Common myeloid progenitor, CD34-positive (primary cell): ENCODE measurements at regions not wholly inside any gene's neighbourhood (a gene's known extent, or its start where the extent isn't known, plus 50 kb on each side); places are given as distances from the start of the nearest gene placed in this dataset.
"Not testable (repeated sequence)": the region's sequence is repeated elsewhere in the genome, so short reads cannot be mapped to it uniquely, and the experiment has no call there.

Experiments
- CTCF ChIA-PET: fragments of 350-600 bp; sonication (Branson Sonifier 250); formaldehyde crosslinking; loops from one replicate; lab custom pipeline; 2021; ENCODE audit warnings: antibody characterized with exemption; lab: Charles Lee
- POLR2A ChIA-PET: fragments of 350-600 bp; sonication (Branson Sonifier 250); formaldehyde crosslinking; loops from one replicate; lab custom pipeline; 2021; ENCODE audit warnings: antibody characterized with exemption; lab: Charles Lee
- DNase-seq, 3 donors: peaks; one replicate each; pipeline versions ENCODE4 v3.0.0 to v3.0.0-alpha.2; 2013
- H3K27ac ChIP-seq, 2 experiments: 1 replicate in 1 of 2; 2 replicates in 1 of 2; pipeline ENCODE4 v1.7.0; 2013; ENCODE audit warnings: inconsistent platforms in 2 of 2, low read length in 2 of 2, mild to moderate bottlenecking in 2 of 2, low read depth in 1 of 2, moderate library complexity in 1 of 2; ENCODE audit not compliant: severe bottlenecking in 2 of 2, insufficient read depth in 1 of 2, poor library complexity in 1 of 2
- H3K27me3 ChIP-seq, 5 experiments: replicated peaks in 2 of 5; 1 replicate in 3 of 5; 2 replicates in 2 of 5; pipeline versions ENCODE4 v1.6.1 to v1.7.0; 2013; ENCODE audit warnings: low read length in 4 of 5, mild to moderate bottlenecking in 2 of 5, moderate library complexity in 2 of 5, inconsistent platforms in 1 of 5; ENCODE audit not compliant: insufficient read depth in 5 of 5, control insufficient read depth in 4 of 5
- H3K36me3 ChIP-seq, 4 experiments: 1 replicate in 2 of 4; 2 replicates in 2 of 4; pipeline versions ENCODE4 v1.6.1 to v1.7.0; 2013; ENCODE audit warnings: low read length in 3 of 4, control low read depth in 1 of 4, mild to moderate bottlenecking in 1 of 4; ENCODE audit not compliant: control insufficient read depth in 4 of 4, insufficient read depth in 4 of 4
- H3K4me1 ChIP-seq, 4 experiments: 1 replicate in 3 of 4; 2 replicates in 1 of 4; pipeline versions ENCODE4 v1.6.1 to v1.7.1; 2013; ENCODE audit warnings: low read length in 3 of 4, mild to moderate bottlenecking in 3 of 4, control low read depth in 1 of 4, inconsistent platforms in 1 of 4, moderate library complexity in 1 of 4; ENCODE audit not compliant: control insufficient read depth in 4 of 4, insufficient read depth in 4 of 4; ENCODE audit errors: control extremely low read depth in 1 of 4
- H3K4me3 ChIP-seq, 7 experiments: 1 replicate in 4 of 7; 2 replicates in 3 of 7; pipeline versions ENCODE4 v1.5.1 to v1.7.0; 2013; ENCODE audit warnings: mild to moderate bottlenecking in 7 of 7, low read length in 6 of 7, moderate library complexity in 6 of 7, inconsistent platforms in 2 of 7, low read depth in 2 of 7, control low read depth in 1 of 7; ENCODE audit not compliant: insufficient read depth in 4 of 7, control insufficient read depth in 1 of 7; ENCODE audit errors: extremely low read depth in 1 of 7
- H3K9me3 ChIP-seq, 5 experiments: 1 replicate in 4 of 5; 2 replicates in 1 of 5; pipeline versions ENCODE4 v1.6.1 to v1.7.1; 2013; ENCODE audit warnings: low read length in 4 of 5, mild to moderate bottlenecking in 2 of 5, inconsistent platforms in 1 of 5, low read depth in 1 of 5, moderate library complexity in 1 of 5; ENCODE audit not compliant: control insufficient read depth in 4 of 5, insufficient read depth in 2 of 5; ENCODE audit errors: control extremely low read depth in 1 of 5
- WGBS: methylation state at CpG from one replicate; pipeline ENCODE4 v1.1.5; 2013; ENCODE audit not compliant: insufficient coverage; 5-methylcytosine and 5-hydroxymethylcytosine counted together

DNA sequence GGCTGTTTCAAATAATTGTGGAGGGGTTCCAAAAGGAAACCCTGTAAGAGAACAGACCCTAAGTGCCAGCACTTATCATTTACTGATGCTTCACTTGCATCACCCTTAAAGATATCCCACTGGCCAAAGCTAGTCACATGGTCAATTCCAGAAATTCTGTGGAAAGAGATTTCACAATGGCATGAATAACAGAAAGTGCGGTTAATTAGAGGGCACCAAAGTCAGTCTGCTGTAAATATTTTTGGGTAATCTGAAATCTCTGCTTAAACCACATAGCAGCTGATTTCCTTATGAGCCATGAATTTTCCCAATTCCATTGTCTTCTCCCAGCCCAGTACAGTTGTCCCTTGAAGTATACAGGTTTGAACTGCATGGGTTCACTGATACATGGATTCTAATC lies 346.1 kb downstream of the SI start:
- ChIA-PET POLR2A (no interaction called here), CTCF (no interaction called here)
- Histone ChIP-seq H3K4me1 (no peaks in the 10 kb centered on the region), H3K9me3 (no peaks in the 10 kb centered on the region), H3K4me3 (no peak overlapping the region), H3K36me3 (no peaks in the 10 kb centered on the region), H3K27me3 (no peaks in the 10 kb centered on the region), H3K27ac (no peak overlapping the region)
- DNase-seq = no peak
- WGBS = 100% methylated on average over 1 of the region's 1 CpG

DNA sequence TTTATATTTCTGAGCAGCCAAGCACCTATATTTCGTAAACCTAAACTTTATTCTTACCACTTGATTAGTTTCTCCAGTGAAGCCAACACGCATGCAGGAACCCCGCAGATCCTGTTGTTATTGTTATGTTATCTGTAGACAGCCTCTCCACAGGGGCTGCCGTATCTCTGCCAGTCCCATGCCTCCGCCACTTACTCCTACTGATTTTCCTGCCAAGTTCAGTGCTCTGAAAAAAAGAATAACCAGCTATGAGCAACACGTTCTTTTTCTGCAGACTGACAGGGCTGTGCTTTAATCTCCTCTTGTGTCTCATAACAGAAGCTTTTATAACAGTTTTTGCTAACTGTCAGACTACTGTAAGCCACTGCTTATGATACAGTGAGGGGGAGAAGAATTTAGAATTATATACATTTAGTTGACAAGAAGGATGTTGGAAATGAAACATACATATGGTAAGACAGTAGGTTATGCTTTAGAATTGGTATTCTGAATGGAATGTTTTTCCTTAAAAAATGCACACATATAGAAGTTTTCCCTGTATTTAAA lies 347.4 kb downstream of the SI start:
- H3K27me3 ChIP-seq = no peaks in the 10 kb centered on the region
- H3K9me3 ChIP-seq = no peaks in the 10 kb centered on the region
- H3K4me1 ChIP-seq = no peaks in the 10 kb centered on the region
- H3K4me3 ChIP-seq = no peak overlapping the region
- H3K27ac ChIP-seq = no peak overlapping the region
- WGBS = 87% methylated on average over 3 of the region's 6 CpGs
- CTCF ChIA-PET = no interaction called here
- no peaks in the 10 kb centered on the region for H3K36me3 ChIP-seq
- POLR2A ChIA-PET = no interaction called here
- no peak for DNase-seq

DNA sequence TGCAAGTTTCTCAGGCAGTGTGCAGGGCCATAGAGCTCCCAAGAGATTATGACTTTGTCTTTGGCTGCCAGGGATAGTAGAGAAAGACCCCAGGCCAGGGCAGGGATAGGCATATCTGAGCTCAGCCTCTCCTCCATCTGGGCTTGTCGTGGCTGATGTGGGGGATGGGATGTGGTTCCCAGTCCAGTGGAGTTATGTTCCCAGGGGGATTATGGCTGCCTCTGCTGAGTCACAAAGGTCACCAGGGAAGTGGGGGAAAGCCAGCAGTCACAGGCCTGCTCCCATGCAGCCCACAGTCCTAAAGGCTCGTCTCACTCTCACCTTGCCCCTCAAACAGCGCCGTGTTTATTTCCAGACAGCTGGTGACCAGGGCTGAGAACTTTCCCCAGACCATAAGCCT lies 354.9 kb downstream of the SI start:
- H3K27ac ChIP-seq = no peak overlapping the region
- POLR2A ChIA-PET = no interaction called here
- WGBS = 93% methylated on average over 3 of the region's 4 CpGs
- no peaks in the 10 kb centered on the region for H3K27me3 ChIP-seq
- CTCF ChIA-PET = no interaction called here
- no peak overlapping the region for H3K4me3 ChIP-seq
- H3K9me3 ChIP-seq = no peaks in the 10 kb centered on the region
- no peaks in the 10 kb centered on the region for H3K36me3 ChIP-seq
- DNase-seq = no peak
- no peaks in the 10 kb centered on the region for H3K4me1 ChIP-seq

DNA sequence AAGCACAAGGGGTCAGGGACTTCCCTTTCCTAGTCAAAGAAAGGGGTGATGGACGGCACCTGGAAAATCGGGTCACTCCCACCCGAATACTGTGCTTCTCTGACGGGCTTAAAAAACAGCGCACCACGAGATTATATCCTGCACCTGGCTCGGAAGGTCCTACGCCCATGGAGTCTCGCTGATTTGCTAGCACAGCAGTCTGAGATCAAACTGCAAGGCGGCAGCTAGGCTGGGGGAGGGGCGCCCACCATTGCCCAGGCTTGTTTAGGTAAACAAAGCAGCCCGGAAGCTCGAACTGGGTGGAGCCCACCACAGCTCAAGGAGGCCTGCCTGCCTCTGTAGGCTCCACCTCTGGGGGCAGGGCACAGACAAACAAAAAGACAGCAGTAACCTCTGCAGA lies 375.5 kb downstream of the SI start:
- 88% methylated on average over 9 of the region's 13 CpGs for WGBS
- H3K27me3 ChIP-seq, H3K4me3 ChIP-seq, POLR2A ChIA-PET, H3K9me3 ChIP-seq, H3K4me1 ChIP-seq, DNase-seq, H3K36me3 ChIP-seq, H3K27ac ChIP-seq, CTCF ChIA-PET: not testable (repeated sequence)

DNA sequence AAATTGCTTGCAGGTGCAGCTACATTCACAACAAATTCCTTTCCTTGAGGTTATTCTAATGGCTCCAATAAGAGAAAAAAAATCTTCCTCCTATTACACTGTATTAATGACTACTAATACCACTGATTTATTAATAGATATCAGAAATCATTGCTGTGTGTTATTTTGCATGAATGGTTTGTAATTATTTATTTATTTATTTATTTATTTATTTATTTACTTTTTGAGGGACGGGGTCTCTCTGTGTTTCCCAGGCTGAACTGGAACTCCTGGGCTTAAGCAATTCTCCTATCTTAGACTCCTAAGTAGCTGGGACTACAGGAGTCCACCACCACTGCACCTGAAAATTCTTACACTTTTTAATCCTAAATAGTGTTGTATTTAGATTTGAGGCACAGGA lies 390.4 kb downstream of the SI start:
- Histone ChIP-seq H3K9me3 (no peaks in the 10 kb centered on the region), H3K27ac (no peak overlapping the region), H3K4me3 (no peak overlapping the region), H3K36me3 (no peaks in the 10 kb centered on the region), H3K4me1 (no peaks in the 10 kb centered on the region), H3K27me3 (no peaks in the 10 kb centered on the region)
- CTCF ChIA-PET = no interaction called here
- POLR2A ChIA-PET = no interaction called here
- no CpG with 5 or more reads among the region's 1 CpG for WGBS
- no peak for DNase-seq

DNA sequence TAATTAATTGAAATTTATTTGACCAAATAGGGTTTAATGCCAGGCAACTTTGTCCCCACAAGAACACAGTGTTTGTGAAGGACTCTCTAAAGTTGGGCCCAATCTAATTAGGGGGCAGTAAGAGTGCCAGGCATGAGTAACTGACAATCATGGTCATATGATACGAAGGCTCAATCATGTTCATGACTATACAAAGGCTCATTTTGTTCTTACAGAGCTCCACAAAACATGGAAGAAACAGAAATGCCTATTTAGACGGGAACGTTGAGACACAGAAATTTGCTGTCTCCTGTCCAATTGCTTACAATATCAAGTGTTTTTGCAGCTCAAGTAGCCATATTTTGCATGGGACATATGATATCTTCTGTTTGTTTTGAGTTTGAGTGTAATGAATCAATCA lies 391.1 kb downstream of the SI start:
- H3K27ac ChIP-seq = no peak overlapping the region
- POLR2A ChIA-PET = no interaction called here
- H3K4me1 ChIP-seq = no peaks in the 10 kb centered on the region
- CTCF ChIA-PET = no interaction called here
- no peaks in the 10 kb centered on the region for H3K27me3 ChIP-seq
- 92% methylated on average over 3 of the region's 3 CpGs for WGBS
- DNase-seq = no peak
- no peaks in the 10 kb centered on the region for H3K9me3 ChIP-seq
- H3K4me3 ChIP-seq = no peak overlapping the region
- no peaks in the 10 kb centered on the region for H3K36me3 ChIP-seq

DNA sequence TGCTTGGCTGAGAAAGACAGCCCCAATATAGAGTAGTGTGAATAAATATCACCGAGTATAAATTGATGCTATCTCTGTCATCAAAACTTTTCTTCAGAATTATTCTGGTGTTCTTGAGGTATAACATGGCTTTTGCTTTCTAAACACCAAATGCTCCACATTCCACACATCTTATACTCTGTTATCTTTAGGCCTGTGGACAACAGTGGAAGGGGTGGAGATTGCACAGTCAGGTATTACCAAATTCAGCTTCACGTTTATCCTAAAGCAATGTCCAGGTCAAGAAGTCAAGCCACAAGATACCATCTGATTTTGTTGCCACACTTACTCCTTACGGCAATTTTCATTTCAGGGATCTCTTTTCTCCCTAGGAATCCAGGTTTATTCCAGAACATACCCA lies 394.8 kb downstream of the SI start:
- no peak overlapping the region for H3K4me3 ChIP-seq
- no peak overlapping the region for H3K27ac ChIP-seq
- DNase-seq = no peak
- 100% methylated on average over 1 of the region's 3 CpGs for WGBS
- no peaks in the 10 kb centered on the region for H3K27me3 ChIP-seq
- CTCF ChIA-PET = no interaction called here
- POLR2A ChIA-PET = no interaction called here
- H3K9me3 ChIP-seq = no peaks in the 10 kb centered on the region
- no peaks in the 10 kb centered on the region for H3K4me1 ChIP-seq
- no peaks in the 10 kb centered on the region for H3K36me3 ChIP-seq
